HPDE6-E6E7 (cell line): ENCODE measurements at regions not wholly inside any gene's neighbourhood (a gene's known extent, or its start where the extent isn't known, plus 50 kb on each side); places are given as distances from the start of the nearest gene placed in this dataset.

Experiments
- DNase-seq: peaks from one replicate; pipeline ENCODE4 v3.0.0; 2011; ENCODE audit warnings: missing footprints; ENCODE audit errors: extremely low spot score

GRCh38 chrX:82081027-82081426 is 879.1 kb downstream of the SH3BGRL start:
- DNase-seq: no peak

GRCh38 chrX:82087699-82088098 is 885.8 kb downstream of the SH3BGRL start:
- DNase-seq: no peak

- no peak for DNase-seq
Measured at GRCh38 chrX:82092307-82092706, 890.4 kb downstream of the SH3BGRL start.

- no peak for DNase-seq
Measured at GRCh38 chrX:82125103-82125502, 923.2 kb downstream of the SH3BGRL start.

- no peak for DNase-seq
Measured at GRCh38 chrX:82127228-82128123, 925.6 kb downstream of the SH3BGRL start.

GRCh38 chrX:82134378-82134777 is 932.5 kb downstream of the SH3BGRL start:
- no peak for DNase-seq

- DNase-seq: no peak
Measured at GRCh38 chrX:82141942-82142341, 940.0 kb downstream of the SH3BGRL start.

- no peak for DNase-seq
Measured at GRCh38 chrX:82161195-82161594, 959.3 kb downstream of the SH3BGRL start.

GRCh38 chrX:82163701-82164100 is 961.8 kb downstream of the SH3BGRL start:
- DNase-seq: no peak

- DNase-seq: no peak
Measured at GRCh38 chrX:82196866-82197265, 995.0 kb downstream of the SH3BGRL start.

GRCh38 chrX:82208975-82209374 is 1007.1 kb downstream of the SH3BGRL start:
- DNase-seq: no peak

- DNase-seq: no peak
Measured at GRCh38 chrX:82218361-82218760, 1016.5 kb downstream of the SH3BGRL start.

GRCh38 chrX:82219129-82219528 is 1017.2 kb downstream of the SH3BGRL start:
- no peak for DNase-seq

GRCh38 chrX:82224961-82225360 is 1023.1 kb downstream of the SH3BGRL start:
- DNase-seq: no peak

GRCh38 chrX:82230013-82230412 is 1028.1 kb downstream of the SH3BGRL start:
- no peak for DNase-seq

- no peak for DNase-seq
Measured at GRCh38 chrX:82232679-82233078, 1030.8 kb downstream of the SH3BGRL start.

- DNase-seq: no peak
Measured at GRCh38 chrX:82237328-82237727, 1035.4 kb downstream of the SH3BGRL start.
